ENCODE measurements at regions not wholly inside any gene's neighbourhood (a gene's known extent, or its start where the extent isn't known, plus 50 kb on each side); places are given as distances from the start of the nearest gene placed in this dataset.

GRCh38 chr3:182067423-182067822, 355.7 kb downstream of the SOX2 start:
- no peak for TF ChIP-seq EP300 (IDR thresholded peaks at IDR 0.05; ENCODE audit: borderline replicate concordance in 1 of 2, low read depth in 1 of 2, low read length in 1 of 2)
- TF ChIP-seq NRF1 (IDR thresholded peaks at IDR 0.05; ENCODE audit: low read depth, low read length) = no peak
- TF ChIP-seq RCOR1 (IDR thresholded peaks at IDR 0.05; ENCODE audit: low read length) = no peak
- no peak for TF ChIP-seq CTCF (IDR thresholded peaks at IDR 0.05)
- no peak for TF ChIP-seq MAX (IDR thresholded peaks at IDR 0.05; ENCODE audit: low read depth)
- no peak for TF ChIP-seq FOSL2 (IDR thresholded peaks at IDR 0.05; ENCODE audit: borderline replicate concordance, low read depth)
- TF ChIP-seq MXI1 (IDR thresholded peaks at IDR 0.05; ENCODE audit: low read depth, low read length) = no peak
- no peak for TF ChIP-seq RAD21 (IDR thresholded peaks at IDR 0.05; ENCODE audit: low read length)
- no peak for TF ChIP-seq TAF1 (IDR thresholded peaks at IDR 0.05; ENCODE audit: borderline replicate concordance, low read depth, low read length)
- TF ChIP-seq IRF3 (IDR thresholded peaks at IDR 0.05; ENCODE audit: low read depth, low read length) = no peak

All from SK-N-SH (cell line).